CD14-positive monocyte (primary cell): ENCODE measurements at regions not wholly inside any gene's neighbourhood (a gene's known extent, or its start where the extent isn't known, plus 50 kb on each side); places are given as distances from the start of the nearest gene placed in this dataset.

Source experiments
- DNase-seq, 3 donors: peaks; one replicate each; pipeline ENCODE4 v3.0.0-alpha.2; 2011 to 2022
- H2AFZ ChIP-seq: 2 replicates; pipeline ENCODE4 v1.6.0; 2012; ENCODE audit warnings: mild to moderate bottlenecking, low read depth, low read length, inconsistent platforms; ENCODE audit not compliant: insufficient read depth, poor library complexity, severe bottlenecking
- H3K27ac ChIP-seq, 2 donors: 1 replicate in 1 of 2; 2 replicates in 1 of 2; pipeline ENCODE4 v1.5.1; 2012 to 2013; ENCODE audit warnings: low read length in 2 of 2, control low read depth in 1 of 2, inconsistent platforms in 1 of 2, low read depth in 1 of 2, mild to moderate bottlenecking in 1 of 2
- H3K27me3 ChIP-seq, 2 donors: one replicate each; pipeline versions ENCODE4 v1.6.0 to v1.6.1; 2011 to 2013; ENCODE audit warnings: low read length in 2 of 2; ENCODE audit not compliant: control insufficient read depth in 2 of 2, insufficient read depth in 2 of 2
- H3K36me3 ChIP-seq, 2 donors: replicated peaks in 1 of 2; 1 replicate in 1 of 2; 2 replicates in 1 of 2; pipeline versions ENCODE4 v1.5.1 to v1.6.1; 2012 to 2013; ENCODE audit warnings: low read length in 2 of 2, control low read depth in 1 of 2, inconsistent platforms in 1 of 2, mild to moderate bottlenecking in 1 of 2; ENCODE audit not compliant: insufficient read depth in 2 of 2, control insufficient read depth in 1 of 2
- H3K4me1 ChIP-seq, 2 donors: 1 replicate in 1 of 2; 2 replicates in 1 of 2; pipeline versions ENCODE4 v1.5.1 to v1.6.1; 2012 to 2013; ENCODE audit warnings: low read length in 2 of 2, control low read depth in 1 of 2, inconsistent platforms in 1 of 2, mild to moderate bottlenecking in 1 of 2, moderate library complexity in 1 of 2; ENCODE audit not compliant: insufficient read depth in 2 of 2, control insufficient read depth in 1 of 2
- H3K4me2 ChIP-seq: replicated peaks from 2 replicates; pipeline ENCODE3; 2012; ENCODE audit warnings: low read length, moderate library complexity, mild to moderate bottlenecking; ENCODE audit not compliant: poor library complexity, severe bottlenecking; ENCODE audit errors: extremely low read depth
- H3K4me3 ChIP-seq, 3 experiments: fragments of 200-600 bp in 1 of 3; sonication (generic) in 1 of 3; replicated peaks in 1 of 3; 1 replicate in 2 of 3; 2 replicates in 1 of 3; pipeline ENCODE4 v1.5.1; 2011 to 2013; ENCODE audit warnings: low read length in 3 of 3, mild to moderate bottlenecking in 3 of 3, control low read depth in 2 of 3, low read depth in 2 of 3, inconsistent platforms in 1 of 3, moderate library complexity in 1 of 3
- H3K79me2 ChIP-seq: 2 replicates; pipeline ENCODE4 v1.6.0; 2012; ENCODE audit warnings: mild to moderate bottlenecking, control low read depth, inconsistent platforms, low read length, moderate library complexity; ENCODE audit not compliant: insufficient read depth
- H3K9ac ChIP-seq: 2 replicates; pipeline ENCODE4 v1.6.0; 2017; ENCODE audit warnings: low read length, mild to moderate bottlenecking; ENCODE audit not compliant: insufficient read depth, poor library complexity, severe bottlenecking
- H3K9me3 ChIP-seq, 2 donors: replicated peaks in 1 of 2; 1 replicate in 1 of 2; 2 replicates in 1 of 2; pipeline versions ENCODE4 v1.5.1 to v1.6.1; 2012 to 2013; ENCODE audit warnings: low read length in 2 of 2, control low read depth in 1 of 2; ENCODE audit not compliant: control insufficient read depth in 1 of 2, insufficient read depth in 1 of 2
- H4K20me1 ChIP-seq: 2 replicates; pipeline ENCODE4 v1.6.0; 2012; ENCODE audit warnings: mild to moderate bottlenecking, low read length, control low read depth, moderate library complexity; ENCODE audit not compliant: insufficient read depth
- H3K27ac Mint-ChIP-seq, 7 donors: one replicate each; pipeline ENCODE4 v1.8.0; 2020; ENCODE audit warnings: mild to moderate bottlenecking in 7 of 7, mixed read lengths in 7 of 7, moderate library complexity in 6 of 7, inconsistent platforms in 2 of 7
- H3K27me3 Mint-ChIP-seq, 3 donors: one replicate each; pipeline ENCODE4 v1.8.0; 2021 to 2022; ENCODE audit warnings: low read depth in 3 of 3, mild to moderate bottlenecking in 3 of 3, mixed read lengths in 3 of 3, moderate library complexity in 3 of 3, inconsistent platforms in 1 of 3
- H3K36me3 Mint-ChIP-seq, 2 donors: one replicate each; pipeline ENCODE4 v1.8.0; 2020; ENCODE audit warnings: mixed read lengths in 2 of 2, inconsistent platforms in 1 of 2, mild to moderate bottlenecking in 1 of 2
- H3K4me1 Mint-ChIP-seq: one replicate; pipeline ENCODE4 v1.8.0; 2020; ENCODE audit warnings: mild to moderate bottlenecking, mixed read lengths
- H3K4me3 Mint-ChIP-seq, 2 donors: one replicate each; pipeline ENCODE4 v1.8.0; 2020; ENCODE audit warnings: mild to moderate bottlenecking in 2 of 2, mixed read lengths in 2 of 2, moderate library complexity in 1 of 2
- H3K9me3 Mint-ChIP-seq, 7 donors: one replicate each; pipeline ENCODE4 v1.8.0; 2020 to 2022; ENCODE audit warnings: mixed read lengths in 7 of 7, mild to moderate bottlenecking in 6 of 7, moderate library complexity in 6 of 7, inconsistent platforms in 2 of 7
- CTCF ChIP-seq: fragments of 200-600 bp; IDR thresholded peaks from one replicate; pipeline ENCODE4 v1.8.0; 2022; ENCODE audit warnings: antibody characterized with exemption, mild to moderate bottlenecking
- WGBS: methylation state at CpG from one replicate; pipeline ENCODE4 v1.1.5; 2013; ENCODE audit warnings: missing lambda C conversion rate; ENCODE audit not compliant: insufficient coverage; 5-methylcytosine and 5-hydroxymethylcytosine counted together
- intact Hi-C, 2 donors: fragments of 100-400 bp; cut with micrococcal nuclease; formaldehyde crosslinking; loops; one replicate each; pipeline versions ENCODE4 v1.15.0 to v1.15.1; 2023

GRCh38 chr2:226615891-226616290, 183.7 kb downstream of the IRS1 start:
- Mint-ChIP-seq H3K36me3 (no peaks in the 10 kb centered on the region), H3K9me3 (peaks cover 0 to 4% (median 0%) of the 10 kb centered on the region in 7 donors)
- H2AFZ ChIP-seq = no peak overlapping the region

DNA sequence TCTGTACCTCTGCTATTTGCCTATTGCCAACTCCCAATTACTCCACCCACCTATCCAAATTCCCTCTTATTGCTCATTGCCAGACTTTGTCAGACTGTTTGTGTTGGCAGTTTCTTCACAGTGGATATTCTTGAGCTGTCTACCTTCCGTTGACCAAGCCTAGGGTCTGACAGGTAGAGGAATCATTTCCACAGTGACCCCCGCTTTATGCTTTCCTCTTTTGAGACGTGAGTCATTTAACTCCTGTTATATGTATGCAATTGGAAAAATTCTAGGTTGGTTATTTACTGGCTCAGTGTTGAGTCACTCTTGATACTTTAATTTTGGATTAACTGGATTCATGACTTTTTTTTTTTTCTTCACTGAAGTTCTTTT, 187.7 kb downstream of the IRS1 start:
- Mint-ChIP-seq H3K9me3 (peaks cover 0 to 4% (median 0%) of the 10 kb centered on the region in 7 donors), H3K27ac (no peak overlapping the region), H3K27me3 (peaks cover 0 to 7% (median 2%) of the 10 kb centered on the region in 3 donors), H3K4me1 (no peaks in the 10 kb centered on the region), H3K4me3 (no peak overlapping the region), H3K36me3 (no peaks in the 10 kb centered on the region)
- H3K4me3 ChIP-seq = no peak overlapping the region
- H3K27me3 ChIP-seq = no peaks in the 10 kb centered on the region
- no peaks in the 10 kb centered on the region for H3K36me3 ChIP-seq
- no peaks in the 10 kb centered on the region for H3K9me3 ChIP-seq
- H3K27ac ChIP-seq = no peak overlapping the region
- 92% methylated on average over 2 of the region's 3 CpGs for WGBS
- H4K20me1 ChIP-seq = no peaks in the 10 kb centered on the region
- H3K4me2 ChIP-seq = no peak overlapping the region
- H3K9ac ChIP-seq = no peak overlapping the region
- no peak for TF ChIP-seq CTCF
- no peaks in the 10 kb centered on the region for H3K79me2 ChIP-seq
- intact Hi-C loops = no loop called here
- no peaks in the 10 kb centered on the region for H3K4me1 ChIP-seq
- H2AFZ ChIP-seq = no peak overlapping the region
- no peak for DNase-seq

More at GRCh38 chr2:226615891-226616290, 183.7 kb downstream of the IRS1 start:
- peaks cover 0 to 11% (median 2%) of the 10 kb centered on the region in 3 donors for H3K27me3 Mint-ChIP-seq
- Histone ChIP-seq H3K27ac (no peak overlapping the region), H3K27me3 (no peaks in the 10 kb centered on the region), H3K36me3 (no peaks in the 10 kb centered on the region), H3K4me2 (no peak overlapping the region), H4K20me1 (no peaks in the 10 kb centered on the region), H3K4me3 (no peak overlapping the region), H3K9ac (no peak overlapping the region), H3K9me3 (no peaks in the 10 kb centered on the region), H3K79me2 (no peaks in the 10 kb centered on the region), H3K4me1 (no peaks in the 10 kb centered on the region)
- H3K4me3 Mint-ChIP-seq = no peak overlapping the region
- WGBS = 95% methylated on average over 2 of the region's 2 CpGs
- H3K27ac Mint-ChIP-seq = no peak overlapping the region
- no peaks in the 10 kb centered on the region for H3K4me1 Mint-ChIP-seq
- intact Hi-C loops = no loop called here
- no peak for DNase-seq
- no peak for TF ChIP-seq CTCF
